Panc1 (cell line): ENCODE measurements at regions not wholly inside any gene's neighbourhood (a gene's known extent, or its start where the extent isn't known, plus 50 kb on each side); places are given as distances from the start of the nearest gene placed in this dataset.

Experiments
- CTCF ChIP-seq: fragments of 450-650 bp; IDR thresholded peaks from 2 replicates; pipeline ENCODE4 v1.5.1; 2017; ENCODE audit warnings: mild to moderate bottlenecking
- POLR2AphosphoS5 ChIP-seq: IDR thresholded peaks from 2 replicates; pipeline ENCODE4 v1.6.1; 2012; ENCODE audit warnings: mild to moderate bottlenecking, low read depth, low read length, moderate library complexity
- REST ChIP-seq, 2 experiments: IDR thresholded peaks; 2 replicates each; pipeline ENCODE4 v1.6.1; 2011 to 2012; ENCODE audit warnings: low read depth in 2 of 2, control low read depth in 1 of 2, low read length in 1 of 2, mild to moderate bottlenecking in 1 of 2, moderate library complexity in 1 of 2; ENCODE audit not compliant: insufficient read depth in 1 of 2

GRCh38 chr19:30318261-30318660, 53.9 kb upstream of the ZNF536 start:
- no peak for TF ChIP-seq CTCF
- no peak for TF ChIP-seq POLR2AphosphoS5
- no peak for TF ChIP-seq REST (IDR thresholded peaks at IDR 0.05; ENCODE audit: insufficient read depth in 1 of 2, low read depth in 2 of 2, low read length in 1 of 2)
